ENCODE measurements at regions not wholly inside any gene's neighbourhood (a gene's known extent, or its start where the extent isn't known, plus 50 kb on each side); places are given as distances from the start of the nearest gene placed in this dataset.
"Not testable (repeated sequence)": the region's sequence is repeated elsewhere in the genome, so short reads cannot be mapped to it uniquely, and the experiment has no call there.

GRCh38 chr2:175606010-175606841 is 395.8 kb downstream of the LNPK start:
- no peak for DNase-seq (ENCODE audit: low read depth)

GRCh38 chr2:175605640-175606009 is 396.4 kb downstream of the LNPK start:
- no peak for DNase-seq (ENCODE audit: low read depth)

- DNase-seq (ENCODE audit: low read depth): no peak
Observed at GRCh38 chr2:175601969-175602368, 400.1 kb downstream of the LNPK start.

GRCh38 chr2:175599966-175600831 is 401.9 kb downstream of the LNPK start:
- DNase-seq (ENCODE audit: low read depth): no peak

- DNase-seq (ENCODE audit: low read depth): no peak
Observed at GRCh38 chr2:175597286-175597685, 404.8 kb downstream of the LNPK start.

- DNase-seq (ENCODE audit: low read depth): no peak
Observed at GRCh38 chr2:175595139-175595538, 406.9 kb downstream of the LNPK start.

- not testable (repeated sequence) for DNase-seq (ENCODE audit: low read depth)
Observed at GRCh38 chr2:175593686-175594525, 408.2 kb downstream of the LNPK start.

- not testable (repeated sequence) for DNase-seq (ENCODE audit: low read depth)
Observed at GRCh38 chr2:175588213-175588612, 406.7 kb upstream of the ATP5MC3 start.

- no peak for DNase-seq (ENCODE audit: low read depth)
Observed at GRCh38 chr2:175585496-175585895, 404.0 kb upstream of the ATP5MC3 start.

GRCh38 chr2:175580652-175581051 is 399.1 kb upstream of the ATP5MC3 start:
- DNase-seq (ENCODE audit: low read depth): no peak

GRCh38 chr2:175579646-175580045 is 398.1 kb upstream of the ATP5MC3 start:
- DNase-seq (ENCODE audit: low read depth): no peak

- no peak for DNase-seq (ENCODE audit: low read depth)
Observed at GRCh38 chr2:175577368-175577970, 396.0 kb upstream of the ATP5MC3 start.

- DNase-seq (ENCODE audit: low read depth): no peak
Observed at GRCh38 chr2:175576875-175577274, 395.4 kb upstream of the ATP5MC3 start.

- DNase-seq (ENCODE audit: low read depth): no peak
Observed at GRCh38 chr2:175576270-175576669, 394.8 kb upstream of the ATP5MC3 start.

- no peak for DNase-seq (ENCODE audit: low read depth)
Observed at GRCh38 chr2:175575346-175576258, 394.1 kb upstream of the ATP5MC3 start.

- DNase-seq (ENCODE audit: low read depth): no peak
Observed at GRCh38 chr2:175574069-175574468, 392.6 kb upstream of the ATP5MC3 start.

- no peak for DNase-seq (ENCODE audit: low read depth)
Observed at GRCh38 chr2:175571078-175571653, 389.7 kb upstream of the ATP5MC3 start.

- no peak for DNase-seq (ENCODE audit: low read depth)
Observed at GRCh38 chr2:175568109-175568730, 386.7 kb upstream of the ATP5MC3 start.

GRCh38 chr2:175567435-175568061 is 386.0 kb upstream of the ATP5MC3 start:
- no peak for DNase-seq (ENCODE audit: low read depth)
